H9 (cell line): ENCODE measurements at regions not wholly inside any gene's neighbourhood (a gene's known extent, or its start where the extent isn't known, plus 50 kb on each side); places are given as distances from the start of the nearest gene placed in this dataset.

ENCODE experiments used
- DNase-seq: peaks from one replicate; pipeline ENCODE4 v3.0.0-alpha.2; 2017
- H2AFZ ChIP-seq: one replicate; pipeline ENCODE4 v1.6.1; 2013; ENCODE audit warnings: mild to moderate bottlenecking, low read length, control low read depth, moderate library complexity
- H2AK5ac ChIP-seq: 2 replicates; pipeline ENCODE4 v1.6.1; 2013; ENCODE audit warnings: low read length, control low read depth, mixed read lengths; ENCODE audit not compliant: insufficient read length
- H2BK120ac ChIP-seq: one replicate; pipeline ENCODE4 v1.6.1; 2013; ENCODE audit warnings: low read depth, mild to moderate bottlenecking, low read length, control low read depth, inconsistent platforms; ENCODE audit not compliant: poor library complexity, severe bottlenecking
- H2BK12ac ChIP-seq: 2 replicates; pipeline ENCODE4 v1.6.1; 2013; ENCODE audit warnings: low read length, control low read depth, mixed read lengths, low read depth; ENCODE audit not compliant: insufficient read length
- H2BK15ac ChIP-seq: 2 replicates; pipeline ENCODE4 v1.6.1; 2013; ENCODE audit warnings: low read depth, low read length, control low read depth
- H2BK20ac ChIP-seq: one replicate; pipeline ENCODE4 v1.6.1; 2013; ENCODE audit warnings: low read depth, mild to moderate bottlenecking, low read length, control low read depth, inconsistent platforms; ENCODE audit not compliant: poor library complexity, severe bottlenecking
- H2BK5ac ChIP-seq: 2 replicates; pipeline ENCODE4 v1.6.1; 2013; ENCODE audit warnings: low read length, control low read depth, mixed read lengths; ENCODE audit not compliant: insufficient read length
- H3K14ac ChIP-seq: 2 replicates; pipeline ENCODE4 v1.6.1; 2013; ENCODE audit warnings: low read length, control low read depth; ENCODE audit not compliant: insufficient read depth
- H3K18ac ChIP-seq: 2 replicates; pipeline ENCODE4 v1.6.1; 2013; ENCODE audit warnings: low read depth, mild to moderate bottlenecking, mixed read lengths, low read length, control low read depth; ENCODE audit not compliant: insufficient read length
- H3K23ac ChIP-seq: 2 replicates; pipeline ENCODE4 v1.6.1; 2013; ENCODE audit warnings: low read length, control low read depth, mixed read lengths, low read depth; ENCODE audit not compliant: insufficient read length
- H3K23me2 ChIP-seq: 2 replicates; pipeline ENCODE4 v1.6.1; 2013; ENCODE audit warnings: low read depth, mild to moderate bottlenecking, mixed read lengths, low read length, control low read depth; ENCODE audit not compliant: insufficient read length, poor library complexity, severe bottlenecking
- H3K27ac ChIP-seq: 2 replicates; pipeline ENCODE4 v1.5.1; 2013; ENCODE audit warnings: low read length, control low read depth, mixed read lengths, low read depth; ENCODE audit not compliant: insufficient read length
- H3K27me3 ChIP-seq: 2 replicates; pipeline ENCODE4 v1.6.1; 2013; ENCODE audit warnings: low read length, control low read depth, inconsistent platforms; ENCODE audit not compliant: insufficient read depth
- H3K4ac ChIP-seq: 2 replicates; pipeline ENCODE4 v1.6.1; 2013; ENCODE audit warnings: low read depth, mild to moderate bottlenecking, control low read depth, inconsistent platforms, low read length, moderate library complexity
- H3K4me1 ChIP-seq: 2 replicates; pipeline ENCODE4 v1.6.1; 2013; ENCODE audit warnings: low read length, control low read depth, inconsistent platforms; ENCODE audit not compliant: insufficient read depth
- H3K4me2 ChIP-seq: 2 replicates; pipeline ENCODE4 v1.6.1; 2013; ENCODE audit warnings: low read length, control low read depth, mixed read lengths; ENCODE audit not compliant: insufficient read length, insufficient read depth
- H3K56ac ChIP-seq: 2 replicates; pipeline ENCODE4 v1.6.1; 2013; ENCODE audit warnings: low read depth, mild to moderate bottlenecking, mixed read lengths, low read length, control low read depth; ENCODE audit not compliant: insufficient read length
- H3K79me1 ChIP-seq: 2 replicates; pipeline ENCODE4 v1.6.1; 2013; ENCODE audit warnings: low read depth, mild to moderate bottlenecking, moderate library complexity, low read length, control low read depth, inconsistent platforms; ENCODE audit not compliant: insufficient read depth, poor library complexity, severe bottlenecking
- H3K79me2 ChIP-seq: 2 replicates; pipeline ENCODE4 v1.6.1; 2013; ENCODE audit warnings: low read length, control low read depth, inconsistent platforms; ENCODE audit not compliant: insufficient read depth
- H3K9ac ChIP-seq: 2 replicates; pipeline ENCODE4 v1.6.1; 2013; ENCODE audit warnings: low read length, control low read depth, mixed read lengths; ENCODE audit not compliant: insufficient read length; ENCODE audit errors: extremely low read depth
- H3K9me3 ChIP-seq: one replicate; pipeline ENCODE4 v1.6.1; 2013; ENCODE audit warnings: low read depth, low read length, inconsistent platforms; ENCODE audit not compliant: control insufficient read depth
- H3T11ph ChIP-seq: one replicate; pipeline ENCODE4 v1.6.1; 2013; ENCODE audit warnings: mild to moderate bottlenecking, low read length, control low read depth, inconsistent platforms
- H4K20me1 ChIP-seq: one replicate; pipeline ENCODE4 v1.6.1; 2013; ENCODE audit not compliant: control insufficient read depth, insufficient read length, insufficient read depth
- H4K5ac ChIP-seq: 2 replicates; pipeline ENCODE4 v1.6.1; 2013; ENCODE audit warnings: low read depth, mild to moderate bottlenecking, mixed read lengths, low read length, control low read depth; ENCODE audit not compliant: insufficient read length
- H4K8ac ChIP-seq: replicated peaks from 2 replicates; pipeline ENCODE4 v1.6.1; 2013; ENCODE audit warnings: low read length, control low read depth, mixed read lengths, low read depth; ENCODE audit not compliant: insufficient read length
- H4K91ac ChIP-seq: 2 replicates; pipeline ENCODE4 v1.6.1; 2013; ENCODE audit warnings: low read depth, mild to moderate bottlenecking, moderate library complexity, mixed read lengths, low read length, control low read depth; ENCODE audit not compliant: insufficient read length
- H3K27ac Mint-ChIP-seq, 3 experiments: 2 replicates in 2 of 3; 3 replicates in 1 of 3; pipeline ENCODE4 v1.8.0; 2020 to 2021; ENCODE audit warnings: mixed read lengths in 3 of 3, mild to moderate bottlenecking in 1 of 3, moderate library complexity in 1 of 3
- H3K27me3 Mint-ChIP-seq: 2 replicates; pipeline ENCODE4 v1.8.0; 2021; ENCODE audit warnings: low read depth, mild to moderate bottlenecking, moderate library complexity, mixed read lengths
- H3K36me3 Mint-ChIP-seq, 3 experiments: 2 replicates in 2 of 3; 3 replicates in 1 of 3; pipeline ENCODE4 v1.8.0; 2020 to 2021; ENCODE audit warnings: low read depth in 3 of 3, mixed read lengths in 3 of 3; ENCODE audit not compliant: insufficient read depth in 1 of 3
- H3K4me1 Mint-ChIP-seq, 2 experiments: 2 replicates each; pipeline ENCODE4 v1.8.0; 2020; ENCODE audit warnings: mixed read lengths in 2 of 2
- H3K4me3 Mint-ChIP-seq, 2 experiments: 2 replicates in 1 of 2; 3 replicates in 1 of 2; pipeline ENCODE4 v1.8.0; 2020 to 2021; ENCODE audit warnings: mild to moderate bottlenecking in 2 of 2, mixed read lengths in 2 of 2, moderate library complexity in 1 of 2
- H3K9me3 Mint-ChIP-seq, 2 experiments: 2 replicates in 1 of 2; 3 replicates in 1 of 2; pipeline ENCODE4 v1.8.0; 2020; ENCODE audit warnings: mild to moderate bottlenecking in 2 of 2, mixed read lengths in 2 of 2, moderate library complexity in 1 of 2
- WGBS: extraction: QIAGEN DNeasy Blood & Tissue Kit; methylation state at CpG from one replicate; pipeline ENCODE4 v1.1.7; 2013; ENCODE audit warnings: missing lambda C conversion rate, low lambda C conversion rate, mixed read lengths; ENCODE audit not compliant: insufficient read length; ENCODE audit errors: extremely low coverage; 5-methylcytosine and 5-hydroxymethylcytosine counted together
- TF ChIP-seq, protein P1 (sequence below): fragments of 200-600 bp; sonication (generic); conservative IDR thresholded peaks from 3 replicates; pipeline ENCODE4 v1.8.0; 2021; ENCODE audit warnings: antibody characterized with exemption, mild to moderate bottlenecking

DNA sequence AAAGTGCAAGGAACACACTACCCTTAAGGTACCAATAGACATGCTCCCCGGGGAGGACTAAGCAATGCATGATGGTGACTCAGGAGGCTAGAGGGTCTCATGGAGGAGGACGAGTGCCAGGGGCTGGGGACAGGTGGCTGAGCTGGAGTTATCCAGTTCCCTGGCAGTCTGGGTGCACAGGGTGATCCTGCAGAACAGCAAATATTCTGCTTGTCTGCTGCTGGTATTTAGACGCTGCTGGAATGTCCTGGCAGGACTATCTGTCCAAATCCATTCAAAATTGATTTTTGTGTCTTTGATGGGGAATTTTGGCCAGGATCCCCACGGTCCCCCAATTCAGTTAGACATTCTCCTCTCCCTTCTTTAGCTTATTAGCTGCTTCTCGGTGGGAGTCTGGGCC is 138.7 kb downstream of the C12orf75 start:
- no peak overlapping the region for H2AFZ ChIP-seq
- H3K4me2 ChIP-seq, result no peak overlapping the region

More for the DNA sequence above, 138.7 kb downstream of the C12orf75 start:
- no peak overlapping the region for H3K4ac ChIP-seq
- H4K8ac ChIP-seq, result no peak overlapping the region
- H2BK20ac ChIP-seq, result no peak overlapping the region
- H2BK5ac ChIP-seq, result no peak overlapping the region
- no peaks in the 10 kb centered on the region for H3K79me2 ChIP-seq
- H3K4me1 ChIP-seq, result peaks cover 3% of the 10 kb centered on the region; the same call in 1 of the 2 replicates
- H4K20me1 ChIP-seq, result no peaks in the 10 kb centered on the region
- TF ChIP-seq, protein P1, sequence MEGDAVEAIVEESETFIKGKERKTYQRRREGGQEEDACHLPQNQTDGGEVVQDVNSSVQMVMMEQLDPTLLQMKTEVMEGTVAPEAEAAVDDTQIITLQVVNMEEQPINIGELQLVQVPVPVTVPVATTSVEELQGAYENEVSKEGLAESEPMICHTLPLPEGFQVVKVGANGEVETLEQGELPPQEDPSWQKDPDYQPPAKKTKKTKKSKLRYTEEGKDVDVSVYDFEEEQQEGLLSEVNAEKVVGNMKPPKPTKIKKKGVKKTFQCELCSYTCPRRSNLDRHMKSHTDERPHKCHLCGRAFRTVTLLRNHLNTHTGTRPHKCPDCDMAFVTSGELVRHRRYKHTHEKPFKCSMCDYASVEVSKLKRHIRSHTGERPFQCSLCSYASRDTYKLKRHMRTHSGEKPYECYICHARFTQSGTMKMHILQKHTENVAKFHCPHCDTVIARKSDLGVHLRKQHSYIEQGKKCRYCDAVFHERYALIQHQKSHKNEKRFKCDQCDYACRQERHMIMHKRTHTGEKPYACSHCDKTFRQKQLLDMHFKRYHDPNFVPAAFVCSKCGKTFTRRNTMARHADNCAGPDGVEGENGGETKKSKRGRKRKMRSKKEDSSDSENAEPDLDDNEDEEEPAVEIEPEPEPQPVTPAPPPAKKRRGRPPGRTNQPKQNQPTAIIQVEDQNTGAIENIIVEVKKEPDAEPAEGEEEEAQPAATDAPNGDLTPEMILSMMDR, result no peak
- H3K9ac ChIP-seq, result no peak overlapping the region
- H2BK120ac ChIP-seq, result no peak overlapping the region
- Mint-ChIP-seq H3K36me3 (no peaks in the 10 kb centered on the region), H3K27ac (no peak overlapping the region), H3K27me3 (no peaks in the 10 kb centered on the region), H3K4me3 (no peak overlapping the region), H3K4me1 (peaks cover 27% of the 10 kb centered on the region in 2 experiments), H3K9me3 (no peaks in the 10 kb centered on the region)
- H3K9me3 ChIP-seq, result no peaks in the 10 kb centered on the region
- H2BK15ac ChIP-seq, result no peak overlapping the region
- no peak overlapping the region for H3K18ac ChIP-seq
- no peaks in the 10 kb centered on the region; the same call in 1 of the 2 replicates for H3K27me3 ChIP-seq
- H3K23me2 ChIP-seq, result no peaks in the 10 kb centered on the region
- no peak overlapping the region for H4K5ac ChIP-seq
- WGBS, result no CpG with 5 or more reads among the region's 5 CpGs
- H3T11ph ChIP-seq, result no peak overlapping the region
- H2AK5ac ChIP-seq, result no peak overlapping the region
- H3K79me1 ChIP-seq, result no peaks in the 10 kb centered on the region
- DNase-seq, result no peak
- H3K27ac ChIP-seq, result no peak overlapping the region
- H3K56ac ChIP-seq, result peak overlapping the region; percentile 33
- no peak overlapping the region for H2BK12ac ChIP-seq
- H4K91ac ChIP-seq, result no peak overlapping the region
- no peak overlapping the region for H3K23ac ChIP-seq
- H3K14ac ChIP-seq, result no peak overlapping the region
